HEK293 (cell line): ENCODE measurements at regions not wholly inside any gene's neighbourhood (a gene's known extent, or its start where the extent isn't known, plus 50 kb on each side); places are given as distances from the start of the nearest gene placed in this dataset.

Experiments used
- CTCF ChIA-PET: fragments of 350-600 bp; formaldehyde crosslinking; extraction: SDS; loops from one replicate; lab custom pipeline; 2021; ENCODE audit warnings: antibody characterized with exemption; lab: Yijun Ruan, JAX
- POLR2A ChIA-PET: fragments of 300-600 bp; formaldehyde crosslinking; extraction: SDS; loops from one replicate; lab custom pipeline; 2020; ENCODE audit warnings: antibody characterized with exemption, inconsistent platforms; lab: Yijun Ruan, JAX
- H3K27ac ChIP-seq: fragments of 200-500 bp; sonication (Bioruptor generic); 2 replicates; pipeline ENCODE4 v1.5.1; 2014; ENCODE audit warnings: low read depth, low read length, control low read depth, inconsistent platforms; ENCODE audit errors: extremely low read depth
- H3K36me3 ChIP-seq, 2 experiments: fragments of 200-500 bp in 1 of 2; sonication (Bioruptor generic) in 1 of 2; 1 replicate in 1 of 2; 2 replicates in 1 of 2; pipeline ENCODE4 v1.5.1; 2014 to 2017; ENCODE audit warnings: inconsistent platforms in 2 of 2, low read length in 2 of 2; ENCODE audit not compliant: control insufficient read depth in 2 of 2, insufficient read depth in 1 of 2
- H3K4me1 ChIP-seq: fragments of 200-500 bp; sonication (Bioruptor generic); 2 replicates; pipeline ENCODE4 v1.5.1; 2014; ENCODE audit warnings: mild to moderate bottlenecking, low read length, inconsistent platforms; ENCODE audit not compliant: control insufficient read depth, insufficient read depth
- H3K4me3 ChIP-seq: 2 replicates; pipeline ENCODE4 v1.5.1; 2011; ENCODE audit warnings: low read depth, mild to moderate bottlenecking, control low read depth, low read length, moderate library complexity
- H3K9me3 ChIP-seq: fragments of 200-500 bp; sonication (Bioruptor generic); 2 replicates; pipeline ENCODE4 v1.5.1; 2014; ENCODE audit warnings: low read depth, low read length, inconsistent platforms; ENCODE audit not compliant: control insufficient read depth, insufficient read depth
- KLF17 ChIP-seq: fragments of 450-650 bp; formaldehyde crosslinking; IDR thresholded peaks from 2 replicates; pipeline ENCODE4 v1.5.1; 2016; ENCODE audit warnings: missing biosample characterization, missing genetic modification characterization
- PRDM6 ChIP-seq: fragments of 450-650 bp; formaldehyde crosslinking; IDR thresholded peaks from 2 replicates; pipeline ENCODE4 v1.5.1; 2017; ENCODE audit warnings: missing biosample characterization, missing genetic modification characterization
- RBAK ChIP-seq: fragments of 450-650 bp; formaldehyde crosslinking; IDR thresholded peaks from 2 replicates; pipeline ENCODE4 v1.5.1; 2016; ENCODE audit warnings: missing biosample characterization, missing genetic modification characterization
- WT1 ChIP-seq: fragments of 450-650 bp; formaldehyde crosslinking; IDR thresholded peaks from 2 replicates; pipeline ENCODE4 v1.5.1; 2016; ENCODE audit warnings: missing biosample characterization, missing genetic modification characterization
- ZBTB26 ChIP-seq: fragments of 450-650 bp; formaldehyde crosslinking; optimal IDR thresholded peaks from 2 replicates; pipeline ENCODE3; 2016; ENCODE audit warnings: missing biosample characterization, mild to moderate bottlenecking, missing genetic modification characterization
- ZBTB8A ChIP-seq: fragments of 450-650 bp; formaldehyde crosslinking; IDR thresholded peaks from 2 replicates; pipeline ENCODE4 v1.5.1; 2016; ENCODE audit warnings: missing biosample characterization, missing genetic modification characterization
- ZNF121 ChIP-seq: fragments of 450-650 bp; formaldehyde crosslinking; IDR thresholded peaks from 2 replicates; pipeline ENCODE4 v1.5.1; 2016; ENCODE audit warnings: missing biosample characterization, missing genetic modification characterization
- ZNF169 ChIP-seq: fragments of 450-650 bp; formaldehyde crosslinking; IDR thresholded peaks from 2 replicates; pipeline ENCODE4 v1.5.1; 2016; ENCODE audit warnings: missing biosample characterization, missing genetic modification characterization
- ZNF280D ChIP-seq: fragments of 450-650 bp; formaldehyde crosslinking; IDR thresholded peaks from 2 replicates; pipeline ENCODE4 v1.5.1; 2016; ENCODE audit warnings: missing biosample characterization, missing genetic modification characterization
- ZNF292 ChIP-seq: fragments of 450-650 bp; formaldehyde crosslinking; IDR thresholded peaks from 2 replicates; pipeline ENCODE4 v1.5.1; 2016; ENCODE audit warnings: low read depth, missing biosample characterization, missing genetic modification characterization, borderline replicate concordance
- ZNF398 ChIP-seq: fragments of 450-650 bp; formaldehyde crosslinking; IDR thresholded peaks from 2 replicates; pipeline ENCODE4 v1.5.1; 2017; ENCODE audit warnings: missing biosample characterization, missing genetic modification characterization
- ZNF423 ChIP-seq: fragments of 450-650 bp; formaldehyde crosslinking; IDR thresholded peaks from 2 replicates; pipeline ENCODE4 v1.5.1; 2016; ENCODE audit warnings: missing biosample characterization, missing genetic modification characterization
- ZNF449 ChIP-seq: fragments of 450-650 bp; formaldehyde crosslinking; IDR thresholded peaks from 2 replicates; pipeline ENCODE4 v1.5.1; 2017; ENCODE audit warnings: missing biosample characterization, mild to moderate bottlenecking, missing genetic modification characterization, moderate library complexity
- ZNF529 ChIP-seq: fragments of 450-650 bp; formaldehyde crosslinking; IDR thresholded peaks from 2 replicates; pipeline ENCODE4 v1.5.1; 2017; ENCODE audit warnings: missing genetic modification characterization, missing biosample characterization; ENCODE audit not compliant: insufficient replicate concordance
- ZNF571 ChIP-seq: fragments of 450-650 bp; formaldehyde crosslinking; IDR thresholded peaks from 2 replicates; pipeline ENCODE4 v1.5.0; 2017; ENCODE audit warnings: missing biosample characterization, missing genetic modification characterization
- ZNF658 ChIP-seq: fragments of 450-650 bp; formaldehyde crosslinking; IDR thresholded peaks from 2 replicates; pipeline ENCODE4; 2016; ENCODE audit warnings: missing biosample characterization, missing genetic modification characterization
- ZNF660 ChIP-seq: fragments of 450-650 bp; IDR thresholded peaks from 2 replicates; pipeline ENCODE4 v1.5.1; 2018; ENCODE audit warnings: missing biosample characterization, mild to moderate bottlenecking, missing genetic modification characterization
- ZNF670 ChIP-seq: fragments of 450-650 bp; formaldehyde crosslinking; IDR thresholded peaks from 2 replicates; pipeline ENCODE4 v1.5.1; 2016; ENCODE audit warnings: missing biosample characterization, missing genetic modification characterization, low read depth
- ZNF76 ChIP-seq: fragments of 450-650 bp; formaldehyde crosslinking; IDR thresholded peaks from 2 replicates; pipeline ENCODE4; 2016; ENCODE audit warnings: low read depth, missing biosample characterization, missing genetic modification characterization, borderline replicate concordance
- ZNF843 ChIP-seq: fragments of 450-650 bp; formaldehyde crosslinking; IDR thresholded peaks from 2 replicates; pipeline ENCODE4 v1.5.1; 2016; ENCODE audit warnings: missing biosample characterization, missing genetic modification characterization

- TF ChIP-seq ZBTB8A (no peak), ZNF529 (no peak), ZNF280D (tag by site-specific recombination) (no peak), ZNF658 (tag by site-specific recombination) (no peak), ZNF843 (tag by site-specific recombination) (no peak)
- TF ChIP-seq, all 188 proteins: peak for 0
These were observed 233.9 kb downstream of the GPD2 start (continued) for GRCh38 chr2:156670104-156670503.

- ChIA-PET POLR2A (no interaction called here), CTCF (interaction anchor here (0.6 kb wide), 1 partner anchor 55 kb away, joined by 3 read pairs; no protein-coding TSS in a partner anchor)
- TF ChIP-seq ZNF292 (tag by site-specific recombination) (no peak), KLF17 (tag by site-specific recombination) (no peak), RBAK (no peak), ZNF398 (no peak), ZNF449 (tag by site-specific recombination) (no peak), PRDM6 (no peak), ZNF76 (tag by site-specific recombination) (no peak), ZNF423 (tag by site-specific recombination) (no peak), ZNF571 (tag by site-specific recombination) (no peak), ZBTB26 (tag by site-specific recombination) (no peak), WT1 (tag by site-specific recombination) (no peak), ZNF660 (tag by site-specific recombination) (no peak), ZNF670 (tag by site-specific recombination) (no peak), ZNF121 (tag by site-specific recombination) (no peak), ZNF169 (no peak)
- H3K36me3 ChIP-seq, result no peaks in the 10 kb centered on the region
- no peaks in the 10 kb centered on the region for H3K9me3 ChIP-seq
- no peak overlapping the region for H3K27ac ChIP-seq
- no peak overlapping the region for H3K4me3 ChIP-seq
- peaks cover 7% of the 10 kb centered on the region; the same call in 1 of the 2 replicates for H3K4me1 ChIP-seq
These were observed 235.7 kb downstream of the GPD2 start for GRCh38 chr2:156671706-156672361.
